ENCODE measurements at regions not wholly inside any gene's neighbourhood (a gene's known extent, or its start where the extent isn't known, plus 50 kb on each side); places are given as distances from the start of the nearest gene placed in this dataset.

- Histone ChIP-seq H3K27ac (ENCODE audit: low read depth, low read length, poor library complexity, severe bottlenecking) (no peak overlapping the region), H3K27me3 (replicated peaks; ENCODE audit: insufficient read depth, low read depth, low read length, poor library complexity) (no peaks in the 10 kb centered on the region), H3K36me3 (ENCODE audit: insufficient read depth, low read length, poor library complexity, severe bottlenecking) (no peaks in the 10 kb centered on the region), H3K4me3 (ENCODE audit: low read depth, low read length, poor library complexity, severe bottlenecking) (no peak overlapping the region), H3K4me1 (ENCODE audit: insufficient read depth, low read length, poor library complexity, severe bottlenecking) (no peaks in the 10 kb centered on the region), H3K9me3 (ENCODE audit: low read depth, low read length, poor library complexity, severe bottlenecking) (no peaks in the 10 kb centered on the region)
- CTCF ChIA-PET: no interaction called here
- DNase-seq (ENCODE audit: low spot score): no peak
- intact Hi-C loops (cut with micrococcal nuclease; ENCODE audit: unreplicated experiment): no loop called here
- no peak for TF ChIP-seq CTCF (conservative IDR thresholded peaks at IDR 0.05; ENCODE audit: low read depth, low read length)
- no peak for TF ChIP-seq EZH2 (IDR thresholded peaks at IDR 0.05; ENCODE audit: borderline replicate concordance, low read depth, low read length, poor library complexity, severe bottlenecking)
- POLR2A ChIA-PET (ENCODE audit: low non-redundant PET): no interaction called here
- no TSS peak for BruUV-seq (replicated peaks)
Measured at GRCh38 chr4:53832549-53832948, 231.9 kb downstream of the CHIC2 start.

- no peaks in the 10 kb centered on the region for H3K27me3 ChIP-seq (replicated peaks; ENCODE audit: insufficient read depth, low read depth, low read length, poor library complexity)
- ChIA-PET POLR2A (ENCODE audit: low non-redundant PET) (no interaction called here), CTCF (no interaction called here)
- TF ChIP-seq EZH2 (IDR thresholded peaks at IDR 0.05; ENCODE audit: borderline replicate concordance, low read depth, low read length, poor library complexity, severe bottlenecking) (no peak), CTCF (conservative IDR thresholded peaks at IDR 0.05; ENCODE audit: low read depth, low read length) (no peak)
- no peaks in the 10 kb centered on the region for H3K4me1 ChIP-seq (ENCODE audit: insufficient read depth, low read length, poor library complexity, severe bottlenecking)
- no peak for DNase-seq (ENCODE audit: low spot score)
- no TSS peak for BruUV-seq (replicated peaks)
- H3K36me3 ChIP-seq (ENCODE audit: insufficient read depth, low read length, poor library complexity, severe bottlenecking): no peaks in the 10 kb centered on the region
- no peak overlapping the region for H3K27ac ChIP-seq (ENCODE audit: low read depth, low read length, poor library complexity, severe bottlenecking)
- no peak overlapping the region for H3K4me3 ChIP-seq (ENCODE audit: low read depth, low read length, poor library complexity, severe bottlenecking)
- H3K9me3 ChIP-seq (ENCODE audit: low read depth, low read length, poor library complexity, severe bottlenecking): no peaks in the 10 kb centered on the region
- intact Hi-C loops (cut with micrococcal nuclease; ENCODE audit: unreplicated experiment): no loop called here
Measured at GRCh38 chr4:53830511-53830910, 233.9 kb downstream of the CHIC2 start.

GRCh38 chr4:53821179-53821851 lies 230.0 kb upstream of the LNX1 start:
- Histone ChIP-seq H3K36me3 (ENCODE audit: insufficient read depth, low read length, poor library complexity, severe bottlenecking) (no peaks in the 10 kb centered on the region), H3K4me3 (ENCODE audit: low read depth, low read length, poor library complexity, severe bottlenecking) (no peak overlapping the region), H3K9me3 (ENCODE audit: low read depth, low read length, poor library complexity, severe bottlenecking) (no peaks in the 10 kb centered on the region), H3K27ac (ENCODE audit: low read depth, low read length, poor library complexity, severe bottlenecking) (no peak overlapping the region), H3K4me1 (ENCODE audit: insufficient read depth, low read length, poor library complexity, severe bottlenecking) (no peaks in the 10 kb centered on the region), H3K27me3 (replicated peaks; ENCODE audit: insufficient read depth, low read depth, low read length, poor library complexity) (no peaks in the 10 kb centered on the region)
- no TSS peak for BruUV-seq (replicated peaks)
- TF ChIP-seq CTCF (conservative IDR thresholded peaks at IDR 0.05; ENCODE audit: low read depth, low read length) (no peak), EZH2 (IDR thresholded peaks at IDR 0.05; ENCODE audit: borderline replicate concordance, low read depth, low read length, poor library complexity, severe bottlenecking) (no peak)
- DNase-seq (ENCODE audit: low spot score): no peak
- intact Hi-C loops (cut with micrococcal nuclease; ENCODE audit: unreplicated experiment): no loop called here
- ChIA-PET POLR2A (ENCODE audit: low non-redundant PET) (no interaction called here), CTCF (no interaction called here)
